HG03571 (cell line): ENCODE measurements at regions not wholly inside any gene's neighbourhood (a gene's known extent, or its start where the extent isn't known, plus 50 kb on each side); places are given as distances from the start of the nearest gene placed in this dataset.
"Not testable (repeated sequence)": the region's sequence is repeated elsewhere in the genome, so short reads cannot be mapped to it uniquely, and the experiment has no call there.

Experiments
- ATAC-seq: cut with Tn5 transposase; IDR thresholded peaks from one replicate; pipeline ENCODE4 v1.9.1; 2021; ENCODE audit not compliant: unreplicated experiment

GRCh38 chr6:115873901-115874300, 186.8 kb downstream of the FRK start:
- no peak for ATAC-seq

- ATAC-seq, result no peak
Measured at GRCh38 chr6:115870464-115870863, 190.2 kb downstream of the FRK start.

GRCh38 chr6:115865914-115866313, 194.8 kb downstream of the FRK start:
- no peak for ATAC-seq

GRCh38 chr6:115863211-115863610, 197.5 kb downstream of the FRK start:
- no peak for ATAC-seq

- not testable (repeated sequence) for ATAC-seq
Measured at GRCh38 chr6:115861658-115862057, 199.0 kb downstream of the FRK start.

- ATAC-seq, result not testable (repeated sequence)
Measured at GRCh38 chr6:115859577-115859976, 201.1 kb downstream of the FRK start.

- no peak for ATAC-seq
Measured at GRCh38 chr6:115854866-115855665, 205.6 kb downstream of the FRK start.

- no peak for ATAC-seq
Measured at GRCh38 chr6:115847671-115848070, 213.0 kb downstream of the FRK start.

- no peak for ATAC-seq
Measured at GRCh38 chr6:115843945-115844344, 216.7 kb downstream of the FRK start.

- ATAC-seq, result no peak
Measured at GRCh38 chr6:115842338-115842737, 218.4 kb downstream of the FRK start.

GRCh38 chr6:115839583-115840181, 221.0 kb downstream of the FRK start:
- no peak for ATAC-seq

- ATAC-seq, result peak; percentile 95
Measured at GRCh38 chr6:115838763-115839401, 221.8 kb downstream of the FRK start.

- no peak for ATAC-seq
Measured at GRCh38 chr6:115838216-115838615, 222.5 kb downstream of the FRK start.

GRCh38 chr6:115836374-115836773, 224.3 kb downstream of the FRK start:
- not testable (repeated sequence) for ATAC-seq

- ATAC-seq, result no peak
Measured at GRCh38 chr6:115835314-115835713, 225.4 kb downstream of the FRK start.

GRCh38 chr6:115834542-115834941, 226.1 kb downstream of the FRK start:
- ATAC-seq, result not testable (repeated sequence)

GRCh38 chr6:115832786-115833185, 227.9 kb downstream of the FRK start:
- ATAC-seq, result no peak

- ATAC-seq, result no peak
Measured at GRCh38 chr6:115832186-115832585, 228.5 kb downstream of the FRK start.

- ATAC-seq, result no peak
Measured at GRCh38 chr6:115830895-115831294, 229.8 kb downstream of the FRK start.

- ATAC-seq, result no peak
Measured at GRCh38 chr6:115821798-115822197, 238.9 kb downstream of the FRK start.

GRCh38 chr6:115819506-115819905, 241.2 kb downstream of the FRK start:
- no peak for ATAC-seq

- ATAC-seq, result no peak
Measured at GRCh38 chr6:115817161-115817560, 243.5 kb downstream of the FRK start.
